ENCODE measurements at regions not wholly inside any gene's neighbourhood (a gene's known extent, or its start where the extent isn't known, plus 50 kb on each side); places are given as distances from the start of the nearest gene placed in this dataset.

DNA sequence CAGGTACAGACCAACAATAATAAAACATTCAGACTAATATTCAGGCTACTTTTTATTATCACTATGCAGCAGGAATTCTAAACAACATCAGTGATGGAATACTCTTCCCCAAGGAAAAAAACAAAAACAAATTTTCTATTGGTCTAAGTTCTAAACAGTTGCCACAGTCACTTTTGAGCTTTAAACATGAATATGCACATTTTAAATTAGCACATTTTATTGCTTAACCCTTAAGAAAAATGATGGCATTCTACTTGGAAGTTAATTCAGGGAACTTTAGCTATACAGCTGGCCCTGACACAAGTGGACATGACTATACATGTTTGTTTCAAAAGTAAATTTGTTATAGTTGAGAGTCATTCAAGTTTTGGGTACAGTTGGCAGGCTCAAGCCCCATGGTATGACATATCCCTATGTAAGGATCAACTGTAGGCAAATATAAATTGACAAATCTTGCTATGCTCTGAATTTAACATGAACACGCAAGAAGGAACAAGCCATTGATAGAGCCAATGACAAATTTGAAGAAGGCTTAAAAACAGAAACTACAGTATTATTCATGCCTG is 224.3 kb upstream of the AMIGO2 start:
- DNase-seq = no peak

DNA sequence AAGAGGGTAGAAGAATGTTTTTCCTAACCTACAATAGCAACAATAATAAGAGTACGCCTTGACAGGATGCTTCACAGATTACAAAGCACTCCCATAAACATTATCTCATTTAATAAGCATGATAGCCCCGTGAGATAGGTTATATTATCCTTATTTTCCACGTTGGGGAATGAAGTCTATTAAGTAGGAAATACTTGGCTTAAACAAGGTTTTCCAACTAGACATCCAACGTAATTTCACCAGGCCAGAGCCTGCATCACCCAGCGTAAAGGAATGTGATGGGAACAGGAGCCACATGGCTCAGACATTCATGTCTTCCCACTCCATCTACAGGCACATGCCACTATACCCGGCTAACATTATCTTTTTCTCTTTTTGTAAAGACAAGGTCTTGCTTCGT is 223.4 kb upstream of the AMIGO2 start:
- no peak for DNase-seq

DNA sequence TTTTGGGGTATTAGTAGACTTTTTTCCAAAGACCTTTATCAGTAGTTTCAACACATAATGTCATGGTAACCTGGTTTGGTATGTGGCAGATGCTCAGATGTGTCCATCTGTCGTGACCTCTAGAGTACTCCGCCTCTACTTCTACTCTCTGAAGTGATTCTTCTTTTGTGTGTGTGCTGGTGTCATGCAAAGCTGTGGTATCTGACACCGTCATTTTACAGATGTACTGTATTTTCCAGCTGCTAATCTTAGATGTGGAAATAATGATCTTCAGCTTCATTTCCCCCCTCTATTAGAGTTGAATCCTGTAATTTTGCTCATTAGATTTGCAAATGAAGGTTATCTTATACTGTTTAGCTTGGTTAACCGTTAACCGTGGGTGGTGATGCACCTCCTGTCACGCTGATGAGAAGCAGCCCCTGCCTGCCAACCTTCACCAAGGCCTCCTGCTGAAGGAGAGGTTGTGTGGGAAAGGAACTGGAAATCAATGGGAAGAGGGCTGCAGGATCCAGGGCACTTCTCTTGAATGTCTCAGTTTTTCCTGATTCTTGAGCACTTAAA is 222.4 kb upstream of the AMIGO2 start:
- no peak for DNase-seq

DNA sequence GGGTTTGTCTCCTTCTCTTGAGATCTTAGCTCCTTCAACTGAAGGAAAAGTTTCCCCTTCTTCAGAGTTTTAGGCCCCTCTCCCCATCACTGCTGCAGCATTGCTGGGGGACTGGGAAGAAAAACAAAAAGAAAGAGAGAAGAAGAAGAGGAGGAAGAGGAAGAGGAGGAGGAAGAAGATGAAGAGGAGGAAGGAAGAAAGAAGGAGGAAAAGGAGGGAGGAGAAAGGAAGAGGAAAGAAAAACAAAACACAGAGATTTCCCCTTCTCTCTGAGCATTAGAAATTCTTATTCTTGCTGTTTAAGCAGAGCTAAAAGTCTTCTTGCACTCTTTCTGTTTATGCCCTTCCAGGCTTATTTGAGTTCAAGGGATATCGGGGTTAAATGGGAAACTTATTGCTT is 219.8 kb upstream of the AMIGO2 start:
- DNase-seq = no peak

DNA sequence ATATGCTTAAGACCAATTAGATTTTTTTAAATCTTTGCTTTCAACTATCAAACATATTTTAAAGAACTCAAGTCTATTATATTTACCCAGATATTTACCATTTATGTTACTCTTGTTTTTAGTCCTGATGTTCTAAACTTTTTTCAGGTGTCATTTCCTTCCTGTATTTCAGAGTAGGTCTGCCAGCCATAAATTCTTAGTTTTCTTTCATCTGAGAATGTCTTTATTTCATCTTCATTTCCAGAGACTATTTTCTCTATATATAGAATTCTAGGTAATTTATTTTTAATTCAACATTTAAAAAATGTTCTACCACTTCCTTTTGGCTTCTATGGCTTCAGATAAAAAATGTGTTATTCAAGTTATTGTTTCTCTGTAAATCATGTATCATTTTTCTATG is 218.2 kb upstream of the AMIGO2 start:
- DNase-seq = no peak

DNA sequence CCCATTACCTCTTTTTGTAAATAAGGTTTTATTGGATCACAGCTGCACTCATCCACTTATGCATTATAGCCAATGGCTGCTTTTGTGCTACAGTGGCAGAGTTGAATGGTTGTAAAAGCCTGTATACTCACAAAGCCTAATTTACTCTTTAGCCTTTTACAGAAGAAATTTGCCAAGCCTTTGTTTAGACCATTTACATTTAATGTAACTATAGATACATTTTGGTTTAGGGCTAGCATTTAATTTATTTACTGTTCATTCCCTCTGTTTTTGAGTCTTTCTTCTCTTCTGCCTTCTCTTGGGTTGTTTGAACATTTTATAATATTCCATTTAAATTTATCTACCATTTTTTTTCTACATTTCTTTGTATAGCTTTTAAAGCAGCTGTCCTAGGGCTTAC is 217.1 kb upstream of the AMIGO2 start:
- DNase-seq = no peak

DNA sequence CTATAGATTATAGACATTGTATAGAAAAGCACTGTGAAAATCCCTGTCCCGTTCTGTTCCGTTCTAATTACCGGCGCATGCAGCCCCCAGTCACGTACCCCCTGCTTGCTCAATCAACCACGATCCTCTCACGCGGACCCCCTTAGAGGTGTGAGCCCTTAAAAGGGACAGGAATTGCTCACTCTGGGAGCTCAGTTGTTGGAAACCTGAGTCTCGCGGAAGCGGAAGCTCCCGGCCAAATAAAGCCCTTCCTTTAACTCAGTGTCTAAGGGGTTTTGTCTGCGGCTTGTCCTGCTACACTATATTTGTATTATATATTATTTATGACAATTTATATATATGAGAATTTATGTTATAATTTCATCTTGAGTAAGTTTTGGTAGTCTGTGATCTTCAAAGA is 213.6 kb upstream of the AMIGO2 start:
- DNase-seq = no peak

DNA sequence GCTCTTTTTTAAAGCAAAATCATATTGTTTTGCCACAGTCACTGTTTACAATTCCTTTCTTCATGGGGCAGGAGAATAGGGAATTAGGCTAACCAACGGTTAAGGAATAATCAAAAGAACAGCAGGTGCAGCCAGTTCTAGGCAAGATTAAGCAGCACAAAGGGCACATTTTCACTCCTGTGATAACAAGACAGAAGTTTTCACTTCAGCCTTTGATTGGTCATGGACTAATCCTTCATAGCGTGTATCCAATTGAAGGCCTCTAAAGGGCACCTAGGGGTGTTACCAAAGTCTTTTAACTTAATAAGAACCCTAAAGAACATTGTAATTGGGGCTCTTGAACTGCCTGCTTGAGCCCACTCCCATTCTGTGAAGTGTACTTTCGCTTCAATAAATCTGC is 206.9 kb upstream of the AMIGO2 start:
- no peak for DNase-seq

Measured in activated CD4-positive, CD25-positive, alpha-beta regulatory T cell (primary cell).